ENCODE measurements at regions not wholly inside any gene's neighbourhood (a gene's known extent, or its start where the extent isn't known, plus 50 kb on each side); places are given as distances from the start of the nearest gene placed in this dataset.

DNA sequence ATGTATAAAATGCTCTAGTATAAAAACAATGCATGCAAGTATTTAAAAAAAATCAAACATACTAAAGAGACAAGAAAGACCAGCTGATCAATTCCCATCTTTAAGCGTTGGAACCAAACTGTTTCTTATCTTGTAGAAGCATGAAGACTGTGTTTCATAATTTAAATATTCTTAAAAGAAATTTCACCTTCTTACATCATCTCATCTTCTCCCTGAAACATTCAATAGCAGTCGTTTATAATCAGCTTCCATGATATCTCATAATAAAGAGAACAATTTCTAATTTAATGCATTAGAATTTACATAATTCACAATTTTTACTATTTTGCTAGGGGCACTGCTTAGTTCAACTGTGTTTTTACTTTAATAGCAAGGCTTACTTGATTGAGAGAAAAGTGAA lies 468.1 kb upstream of the MARCKS start:
- Mint-ChIP-seq H3K27me3 (peaks cover 10% of the 10 kb centered on the region), H3K4me1 (peaks cover 2% of the 10 kb centered on the region), H3K36me3 (ENCODE audit: low read depth) (no peaks in the 10 kb centered on the region), H3K9me3 (no peaks in the 10 kb centered on the region), H3K27ac (no peak overlapping the region), H3K4me3 (no peak overlapping the region)
- ATAC-seq (ENCODE audit: low read depth) (no peak), DNase-seq (no peak)
- TF ChIP-seq, protein P1, sequence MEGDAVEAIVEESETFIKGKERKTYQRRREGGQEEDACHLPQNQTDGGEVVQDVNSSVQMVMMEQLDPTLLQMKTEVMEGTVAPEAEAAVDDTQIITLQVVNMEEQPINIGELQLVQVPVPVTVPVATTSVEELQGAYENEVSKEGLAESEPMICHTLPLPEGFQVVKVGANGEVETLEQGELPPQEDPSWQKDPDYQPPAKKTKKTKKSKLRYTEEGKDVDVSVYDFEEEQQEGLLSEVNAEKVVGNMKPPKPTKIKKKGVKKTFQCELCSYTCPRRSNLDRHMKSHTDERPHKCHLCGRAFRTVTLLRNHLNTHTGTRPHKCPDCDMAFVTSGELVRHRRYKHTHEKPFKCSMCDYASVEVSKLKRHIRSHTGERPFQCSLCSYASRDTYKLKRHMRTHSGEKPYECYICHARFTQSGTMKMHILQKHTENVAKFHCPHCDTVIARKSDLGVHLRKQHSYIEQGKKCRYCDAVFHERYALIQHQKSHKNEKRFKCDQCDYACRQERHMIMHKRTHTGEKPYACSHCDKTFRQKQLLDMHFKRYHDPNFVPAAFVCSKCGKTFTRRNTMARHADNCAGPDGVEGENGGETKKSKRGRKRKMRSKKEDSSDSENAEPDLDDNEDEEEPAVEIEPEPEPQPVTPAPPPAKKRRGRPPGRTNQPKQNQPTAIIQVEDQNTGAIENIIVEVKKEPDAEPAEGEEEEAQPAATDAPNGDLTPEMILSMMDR (IDR thresholded peaks at IDR 0.05) = no peak
- ChIA-PET CTCF (no interaction called here), POLR2A (no interaction called here)
- intact Hi-C loops (cut with micrococcal nuclease) = no loop called here

DNA sequence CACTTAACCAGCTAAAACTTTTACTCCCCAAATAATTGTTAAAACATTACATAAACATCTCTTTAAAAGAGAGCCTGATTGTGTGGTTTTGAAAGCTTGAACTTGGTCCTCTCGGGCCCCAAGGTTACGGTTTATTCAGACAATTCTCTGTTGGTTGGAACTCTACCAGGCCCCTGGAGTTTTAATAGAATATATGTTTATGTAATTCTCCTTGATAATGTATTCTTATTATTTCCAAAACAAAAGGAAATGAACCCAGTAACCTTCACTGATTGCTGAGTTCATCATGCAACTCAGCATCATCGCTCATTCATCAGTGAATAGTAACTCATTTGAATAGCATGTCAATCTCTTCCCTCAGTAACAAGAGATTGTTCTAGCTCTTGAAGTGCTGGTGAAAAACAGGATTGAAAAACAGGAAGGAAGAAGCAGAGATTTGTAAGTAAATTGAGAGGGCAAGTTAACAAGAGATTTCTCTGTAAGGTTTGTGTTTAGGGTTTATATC lies 464.5 kb upstream of the MARCKS start:
- ChIA-PET CTCF (no interaction called here), POLR2A (no interaction called here)
- Mint-ChIP-seq H3K36me3 (ENCODE audit: low read depth) (no peaks in the 10 kb centered on the region), H3K9me3 (no peaks in the 10 kb centered on the region), H3K4me3 (no peak overlapping the region), H3K4me1 (peaks cover 2% of the 10 kb centered on the region), H3K27me3 (peaks cover 4% of the 10 kb centered on the region), H3K27ac (no peak overlapping the region)
- no peak for ATAC-seq (ENCODE audit: low read depth)
- DNase-seq = no peak
- TF ChIP-seq, protein P1 (IDR thresholded peaks at IDR 0.05) = no peak
- intact Hi-C loops (cut with micrococcal nuclease) = no loop called here

- H3K4me3 Mint-ChIP-seq = no peak overlapping the region
- no peaks in the 10 kb centered on the region for H3K9me3 Mint-ChIP-seq
- peaks cover 2% of the 10 kb centered on the region for H3K4me1 Mint-ChIP-seq
- no peak for ATAC-seq (ENCODE audit: low read depth)
- ChIA-PET CTCF (no interaction called here), POLR2A (interaction anchor here (0.5 kb wide), 1 partner anchor 121 kb away, joined by 3 read pairs; no protein-coding TSS in a partner anchor)
- TF ChIP-seq, protein P1 (IDR thresholded peaks at IDR 0.05) = no peak
- no peaks in the 10 kb centered on the region for H3K36me3 Mint-ChIP-seq (ENCODE audit: low read depth)
- H3K27me3 Mint-ChIP-seq = peaks cover 4% of the 10 kb centered on the region
- intact Hi-C loops (cut with micrococcal nuclease) = no loop called here
- DNase-seq = no peak
- no peak overlapping the region for H3K27ac Mint-ChIP-seq
Measured at GRCh38 chr6:113394216-113394615, 462.9 kb upstream of the MARCKS start.

DNA sequence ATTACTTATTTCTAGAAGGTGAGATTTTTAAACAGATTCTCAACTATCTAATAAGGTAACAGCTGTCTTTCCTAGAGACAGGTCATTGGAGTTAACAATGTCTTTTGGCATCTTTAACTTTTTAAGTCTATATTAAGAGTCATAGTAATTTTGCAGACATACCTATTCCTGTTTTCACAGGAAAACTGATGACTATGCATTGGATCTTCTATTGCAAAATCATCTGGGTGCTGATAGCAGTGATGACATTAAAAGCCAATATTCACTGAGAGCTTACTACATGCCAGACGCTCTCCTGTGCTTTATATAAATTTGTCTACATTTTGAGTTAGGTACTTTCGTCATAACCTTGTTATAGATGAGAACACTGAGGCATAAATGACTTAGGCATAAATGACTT lies 462.4 kb upstream of the MARCKS start:
- Mint-ChIP-seq H3K27ac (no peak overlapping the region), H3K4me3 (no peak overlapping the region), H3K4me1 (peaks cover 2% of the 10 kb centered on the region), H3K36me3 (ENCODE audit: low read depth) (no peaks in the 10 kb centered on the region), H3K9me3 (no peaks in the 10 kb centered on the region), H3K27me3 (peaks cover 4% of the 10 kb centered on the region)
- TF ChIP-seq, protein P1 (IDR thresholded peaks at IDR 0.05) = no peak
- DNase-seq (no peak), ATAC-seq (ENCODE audit: low read depth) (no peak)
- CTCF ChIA-PET = no interaction called here
- POLR2A ChIA-PET = no interaction called here
- intact Hi-C loops (cut with micrococcal nuclease) = no loop called here

GRCh38 chr6:113396730-113397129 lies 460.4 kb upstream of the MARCKS start:
- ChIA-PET CTCF (no interaction called here), POLR2A (no interaction called here)
- Mint-ChIP-seq H3K27ac (no peak overlapping the region), H3K27me3 (no peaks in the 10 kb centered on the region), H3K9me3 (no peaks in the 10 kb centered on the region), H3K36me3 (ENCODE audit: low read depth) (no peaks in the 10 kb centered on the region), H3K4me3 (no peak overlapping the region), H3K4me1 (peaks cover 2% of the 10 kb centered on the region)
- DNase-seq = no peak
- no peak for ATAC-seq (ENCODE audit: low read depth)
- TF ChIP-seq, protein P1 (IDR thresholded peaks at IDR 0.05) = no peak
- intact Hi-C loops (cut with micrococcal nuclease) = no loop called here
